IPS-11a (cell line): ENCODE measurements at regions not wholly inside any gene's neighbourhood (a gene's known extent, or its start where the extent isn't known, plus 50 kb on each side); places are given as distances from the start of the nearest gene placed in this dataset.

ENCODE experiments used
- H3K4me3 ChIP-seq: one replicate; pipeline ENCODE4 v1.5.1; 2013; ENCODE audit warnings: low read depth, low read length, control low read depth

DNA sequence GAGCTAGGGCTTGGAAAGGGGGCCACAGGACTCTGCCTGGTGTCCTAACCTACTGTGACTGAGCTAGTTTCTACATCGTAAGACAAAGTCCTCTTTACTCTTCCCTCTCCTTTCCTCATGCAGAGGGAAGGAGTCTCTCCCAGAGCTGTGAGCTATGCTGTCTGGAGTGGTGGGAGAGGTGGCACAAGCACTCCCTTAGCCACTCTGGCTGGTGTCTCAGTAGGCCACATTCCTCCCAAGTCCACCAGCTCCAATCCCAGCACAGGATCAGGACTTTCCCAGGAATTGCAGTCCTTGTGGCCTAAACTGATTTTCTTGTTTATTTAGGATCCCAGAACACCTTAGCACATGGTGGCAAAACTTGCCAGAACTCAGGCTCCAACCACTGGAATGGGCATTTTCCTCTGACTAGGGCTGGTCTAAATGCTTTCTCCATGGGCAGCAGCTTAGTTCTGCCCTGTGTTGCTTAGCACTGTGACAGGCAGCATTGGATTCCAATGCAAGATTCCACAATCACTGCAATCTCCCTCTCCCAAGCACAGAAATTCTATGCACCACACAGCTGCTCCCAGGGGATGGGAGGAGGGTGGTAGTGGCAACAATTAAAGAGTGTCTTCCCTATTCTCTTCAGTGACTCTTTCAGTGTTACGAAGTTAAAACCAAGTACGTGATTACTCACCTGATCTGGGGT lies 733.3 kb downstream of the HACE1 start:
- H3K4me3 ChIP-seq: no peak overlapping the region

- no peak overlapping the region for H3K4me3 ChIP-seq
Measured at GRCh38 chr6:104123227-104123626, 736.5 kb downstream of the HACE1 start.

DNA sequence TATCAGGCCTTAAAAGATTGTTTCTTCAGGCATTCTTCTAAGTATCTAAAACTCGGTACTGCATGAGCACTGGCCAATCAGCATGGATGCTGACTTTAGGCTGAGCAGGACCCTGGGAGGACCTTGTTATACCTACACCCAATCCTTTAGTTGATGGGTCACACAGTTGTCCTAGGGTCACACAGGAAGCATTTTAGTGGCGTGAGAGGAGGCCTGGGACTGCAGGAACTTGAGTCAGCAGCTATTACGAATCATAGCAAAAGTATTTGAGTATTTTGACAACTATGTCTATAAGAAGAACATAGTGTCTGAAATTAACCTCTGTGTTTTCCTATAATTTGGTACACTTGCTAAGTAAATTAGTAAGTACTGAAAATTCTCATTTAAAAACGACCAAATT lies 741.4 kb downstream of the HACE1 start:
- no peak overlapping the region for H3K4me3 ChIP-seq

GRCh38 chr6:104109806-104110205 lies 749.9 kb downstream of the HACE1 start:
- H3K4me3 ChIP-seq: no peak overlapping the region

DNA sequence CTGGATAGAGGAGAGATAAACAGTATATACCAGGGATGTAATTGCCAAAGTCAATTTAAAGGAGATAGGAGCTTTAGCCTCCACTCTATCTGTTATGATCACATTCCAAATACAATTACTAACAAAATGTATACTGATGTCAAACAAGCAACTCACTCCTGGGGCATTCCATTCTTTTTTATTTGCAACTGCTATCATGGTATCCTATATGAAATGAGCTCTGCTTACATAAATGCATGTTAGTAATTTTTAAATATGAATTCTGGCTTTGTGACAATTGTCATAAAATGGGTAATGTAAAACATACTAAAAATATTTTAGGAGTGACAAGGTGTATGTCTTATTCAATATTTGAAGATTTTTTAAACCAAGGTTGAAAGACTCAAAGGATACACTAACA lies 751.1 kb downstream of the HACE1 start:
- no peak overlapping the region for H3K4me3 ChIP-seq

DNA sequence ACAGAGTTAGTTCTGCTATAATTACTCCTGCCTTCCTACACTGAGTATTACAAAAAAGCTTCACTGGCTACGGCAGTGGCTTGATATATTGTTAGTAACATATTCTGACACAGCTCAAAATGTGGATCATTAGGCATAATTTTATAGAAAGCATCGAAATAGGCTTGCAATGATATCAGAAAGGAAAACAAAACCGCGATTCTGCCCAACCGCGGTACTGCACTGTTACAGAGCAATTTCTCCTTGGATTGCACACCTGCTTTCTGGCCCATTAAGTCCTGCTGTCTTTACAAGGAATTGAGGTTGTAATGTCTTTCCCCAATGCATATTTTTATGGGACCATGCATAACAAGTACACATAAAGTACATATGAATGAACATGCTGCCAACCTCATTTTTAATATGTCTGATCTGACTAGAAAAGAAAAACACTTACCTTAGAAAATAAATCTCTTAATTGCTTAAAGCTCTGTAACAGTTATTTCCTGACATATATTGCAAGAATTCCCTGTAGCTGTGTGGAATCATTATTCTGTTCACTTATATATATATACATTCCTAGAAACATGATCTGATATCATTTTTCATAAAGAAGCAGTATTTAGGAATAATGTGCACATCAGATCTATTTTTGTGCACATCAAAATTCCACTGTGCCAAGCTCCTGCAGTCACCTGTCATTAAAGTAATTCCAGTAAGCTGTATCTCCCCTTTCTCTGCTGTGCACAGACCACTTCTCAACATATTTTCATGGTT lies 763.9 kb downstream of the HACE1 start:
- H3K4me3 ChIP-seq: no peak overlapping the region

DNA sequence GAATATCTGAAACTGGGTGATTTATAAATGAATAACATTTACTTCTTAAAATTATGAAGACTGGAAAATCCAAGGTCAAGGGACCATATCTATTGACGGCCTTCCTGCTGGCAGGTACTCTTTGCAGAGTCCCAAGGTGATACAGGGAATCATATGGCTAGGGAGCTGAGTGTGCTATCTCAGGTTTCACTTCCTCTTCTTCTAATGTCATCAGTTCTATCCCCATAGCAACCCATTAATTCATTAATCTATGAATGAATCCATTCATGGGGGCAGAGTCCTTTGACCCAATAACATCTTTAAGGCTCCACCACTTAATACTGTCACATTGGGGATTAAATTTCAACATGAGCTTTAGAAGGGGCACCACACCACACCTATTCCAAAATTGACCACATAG lies 772.0 kb downstream of the HACE1 start:
- no peak overlapping the region for H3K4me3 ChIP-seq

GRCh38 chr6:104068281-104068680 lies 791.4 kb downstream of the HACE1 start:
- H3K4me3 ChIP-seq: no peak overlapping the region

DNA sequence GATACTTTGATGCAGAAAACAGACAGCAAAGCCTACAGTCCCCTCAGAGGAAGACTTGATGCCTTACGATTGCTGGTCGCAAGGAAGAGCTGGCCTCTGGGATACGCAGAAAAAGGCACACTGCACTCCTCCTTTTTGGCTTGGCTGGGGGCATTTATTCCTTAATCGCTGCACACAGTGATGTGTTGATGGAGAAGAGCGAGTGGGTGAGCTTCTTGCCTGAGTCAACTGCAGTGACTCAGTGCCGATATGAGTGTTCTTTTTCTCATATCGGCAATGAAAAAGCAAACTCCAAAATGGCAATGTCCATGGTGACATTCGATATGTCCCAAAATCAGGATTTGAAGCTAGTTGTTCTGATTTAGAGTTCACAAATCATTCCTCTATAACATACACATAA lies 794.8 kb downstream of the HACE1 start:
- no peak overlapping the region for H3K4me3 ChIP-seq

DNA sequence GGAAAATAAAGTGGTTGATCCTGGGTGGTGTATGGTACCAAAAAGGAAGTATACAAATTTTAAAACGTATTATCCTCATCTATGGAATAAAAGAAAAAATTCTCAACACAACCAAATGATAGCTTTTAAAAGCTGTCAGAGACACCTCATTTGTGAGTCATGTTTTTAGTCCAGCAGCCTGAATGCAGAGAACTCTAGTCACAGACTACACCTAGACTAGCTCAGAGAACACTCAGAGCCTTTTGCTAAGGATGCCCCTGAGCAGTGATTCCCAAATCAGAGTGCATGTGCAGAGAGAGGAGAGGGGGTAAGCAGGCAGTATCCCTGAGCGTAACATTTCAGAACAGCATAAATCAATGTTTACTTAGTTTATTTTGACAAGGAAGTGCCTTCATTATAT lies 809.3 kb downstream of the HACE1 start:
- H3K4me3 ChIP-seq: no peak overlapping the region

- H3K4me3 ChIP-seq: no peak overlapping the region
Measured at GRCh38 chr6:104046426-104046825, 813.3 kb downstream of the HACE1 start.

DNA sequence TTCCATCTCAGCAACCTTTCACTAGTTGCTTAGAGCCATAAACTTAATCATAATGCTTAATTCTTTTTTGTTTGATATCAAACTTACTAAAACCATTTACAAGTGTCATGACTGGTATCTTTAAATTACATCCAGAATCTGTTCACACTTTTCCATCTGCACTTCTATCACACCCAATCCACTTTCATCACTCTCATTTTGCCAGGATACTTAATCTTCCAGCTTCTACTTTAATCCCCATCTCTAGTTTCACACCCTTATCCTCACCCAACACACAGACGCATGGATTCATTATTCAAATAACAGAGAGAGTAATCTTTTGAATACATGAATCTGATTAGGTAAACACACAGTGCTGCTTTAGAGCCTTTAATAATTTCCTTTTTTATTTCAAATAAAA lies 828.4 kb downstream of the HACE1 start:
- H3K4me3 ChIP-seq: no peak overlapping the region

DNA sequence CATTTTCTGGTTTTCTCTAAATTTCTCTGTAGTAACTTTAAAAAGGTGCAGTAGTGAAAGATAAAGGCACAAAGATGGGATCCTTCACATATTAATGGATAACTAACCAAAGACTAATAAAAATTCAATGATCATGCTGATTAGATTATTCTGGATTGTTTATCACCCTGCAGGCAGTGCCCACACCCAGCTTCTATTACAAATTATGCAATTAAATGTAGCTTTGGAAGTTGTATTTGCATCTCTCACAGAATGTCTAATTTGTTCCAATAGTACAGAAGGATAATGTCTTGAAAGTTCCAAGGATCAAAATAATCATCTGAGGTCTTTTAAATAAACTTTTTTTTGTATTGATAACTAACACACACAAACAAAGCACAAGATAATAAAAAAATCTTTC lies 837.6 kb downstream of the HACE1 start:
- H3K4me3 ChIP-seq: no peak overlapping the region

DNA sequence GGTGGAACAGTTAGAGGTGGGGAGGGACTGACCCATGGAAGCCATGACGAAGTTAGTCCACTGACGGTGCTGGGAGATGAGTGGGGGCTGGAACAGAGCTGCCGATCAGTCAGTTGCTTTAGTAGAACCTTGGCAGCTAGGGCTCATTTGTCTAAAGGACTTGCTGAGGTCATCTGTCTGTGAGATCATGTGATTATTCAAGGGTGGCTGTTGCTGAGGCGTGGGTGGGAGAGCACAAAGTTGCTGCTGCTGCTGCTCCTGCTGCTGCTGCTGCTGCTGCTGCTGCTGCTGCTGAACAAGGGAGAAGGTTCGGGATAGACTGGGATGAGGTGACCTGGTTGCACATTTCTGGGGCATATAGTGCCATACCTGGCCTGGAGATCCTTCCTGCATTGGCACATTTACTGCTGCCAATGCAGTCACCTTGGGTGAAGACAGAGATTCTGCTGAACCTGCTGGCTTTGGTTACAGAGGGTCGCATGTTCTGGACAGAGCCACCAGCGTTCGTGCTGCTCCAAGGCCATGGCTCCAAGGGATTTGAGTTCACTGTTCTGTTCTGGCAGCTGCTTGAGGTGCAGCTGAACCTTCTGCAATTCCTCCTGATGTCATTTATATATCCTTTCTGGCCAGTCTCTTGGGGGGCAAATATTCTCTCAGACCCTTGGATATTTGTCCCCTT lies 840.5 kb downstream of the HACE1 start:
- H3K4me3 ChIP-seq: no peak overlapping the region

- H3K4me3 ChIP-seq: no peak overlapping the region
Measured at GRCh38 chr6:104017410-104018381, 842.0 kb downstream of the HACE1 start.

DNA sequence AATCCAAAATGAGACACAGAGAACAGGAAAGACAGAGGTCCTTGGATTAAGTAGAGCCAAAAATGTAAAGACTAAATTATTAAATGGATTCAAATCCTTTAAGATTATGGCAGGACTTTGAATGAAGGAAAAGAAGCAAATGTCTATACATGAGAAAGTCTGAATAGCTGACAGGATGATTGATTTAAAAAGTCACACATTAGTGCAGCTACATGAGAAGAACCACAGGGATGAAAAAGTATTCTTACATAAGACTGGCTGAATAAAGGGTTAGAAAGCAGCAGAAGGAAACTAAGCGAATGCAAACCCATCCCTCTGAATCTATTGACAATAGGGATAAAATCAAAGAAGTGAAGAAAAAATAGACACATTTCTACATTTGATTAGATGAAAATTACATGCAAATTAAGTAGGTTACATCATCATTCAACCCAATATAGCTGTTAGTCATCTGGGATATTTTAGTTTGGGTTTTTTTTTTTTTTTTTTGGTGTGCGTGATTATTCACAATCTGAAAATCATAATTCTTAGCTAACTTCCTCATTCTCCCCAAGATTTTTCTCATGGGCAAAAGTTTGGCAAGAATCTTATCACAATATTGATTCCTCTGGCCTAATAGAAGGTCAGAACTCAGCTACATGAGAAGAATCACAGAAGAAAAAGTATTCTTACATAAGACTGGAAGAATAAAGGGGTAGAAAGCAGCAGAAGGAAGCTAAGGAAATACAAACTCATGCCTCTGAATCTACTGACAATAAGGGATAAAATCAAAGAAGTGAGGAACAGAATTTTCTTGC lies 845.4 kb downstream of the HACE1 start:
- H3K4me3 ChIP-seq: no peak overlapping the region

- H3K4me3 ChIP-seq: no peak overlapping the region
Measured at GRCh38 chr6:104013312-104013971, 846.3 kb downstream of the HACE1 start.

DNA sequence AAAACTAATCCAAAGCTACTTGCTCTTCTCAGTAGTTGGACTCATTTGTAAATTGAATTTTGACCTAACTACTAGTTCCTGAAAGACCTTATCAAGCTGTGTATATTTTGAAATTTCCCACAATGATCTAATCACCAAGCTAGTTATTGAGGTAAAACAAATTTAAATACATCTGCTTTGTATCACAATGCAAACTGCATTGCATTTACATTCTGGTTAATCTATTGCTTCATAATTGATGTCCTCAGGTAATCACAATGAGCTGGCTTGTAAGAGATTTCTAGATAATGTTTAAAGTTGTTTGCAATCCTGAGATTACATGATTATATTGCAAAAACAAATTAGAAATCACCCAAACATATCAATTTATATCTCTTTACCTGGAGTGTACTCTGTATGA lies 848.8 kb downstream of the HACE1 start:
- H3K4me3 ChIP-seq: no peak overlapping the region

- H3K4me3 ChIP-seq: no peak overlapping the region
Measured at GRCh38 chr6:104003803-104004516, 855.8 kb downstream of the HACE1 start.
